ENCODE measurements at regions not wholly inside any gene's neighbourhood (a gene's known extent, or its start where the extent isn't known, plus 50 kb on each side); places are given as distances from the start of the nearest gene placed in this dataset.

DNA sequence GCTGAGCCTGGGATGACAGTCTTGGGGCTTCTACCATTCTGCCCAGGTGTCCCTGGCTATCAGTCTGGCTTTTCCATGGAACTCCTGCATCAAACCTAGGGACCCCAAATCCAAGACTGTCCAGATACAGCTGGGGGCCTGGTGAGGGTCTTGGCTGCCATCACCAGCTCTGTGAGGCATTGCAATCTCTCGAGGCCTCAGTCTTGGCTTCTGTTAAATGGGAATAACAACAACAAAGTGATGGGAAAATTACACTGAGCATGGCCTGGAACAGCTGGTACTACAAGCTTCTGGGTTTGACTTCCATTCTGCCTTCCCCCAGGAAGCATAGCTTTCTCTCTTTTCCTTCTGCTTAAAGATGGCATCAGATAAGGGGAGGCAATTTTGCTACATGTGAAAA lies 50.0 kb upstream of the LCTL start:
- H3K4me1 ChIP-seq: peaks cover 15% of the 10 kb centered on the region
- WGBS, 2 donors: 60 to 90% methylated on average over 1 of the region's 1 CpG
- no peak for TF ChIP-seq CTCF (IDR thresholded peaks at IDR 0.05)
- TF ChIP-seq POLR2A (IDR thresholded peaks at IDR 0.05): no peak
- DNase-seq: no peak
- H3K27ac ChIP-seq: no peak overlapping the region
- no peaks in the 10 kb centered on the region for H3K27me3 ChIP-seq
- intact Hi-C loops (cut with DNase I): loop anchor here (5.0 kb wide), 1 partner anchor 161 kb away; no protein-coding TSS in a partner anchor
- H3K4me3 ChIP-seq: no peak overlapping the region
- no peaks in the 10 kb centered on the region for H3K9me3 ChIP-seq
- no peak for ATAC-seq
- H3K36me3 ChIP-seq (replicated peaks in 1 of 2; ENCODE audit: insufficient read depth in 1 of 2, low read depth in 2 of 2): no peaks in the 10 kb centered on the region

GRCh38 chr15:66617137-66618090 lies 51.6 kb upstream of the LCTL start:
- intact Hi-C loops (cut with DNase I): loop anchor here (5.0 kb wide), 1 partner anchor 160 kb away; no protein-coding TSS in a partner anchor
- TF ChIP-seq POLR2A (IDR thresholded peaks at IDR 0.05): no peak
- TF ChIP-seq CTCF (IDR thresholded peaks at IDR 0.05): no peak
- Histone ChIP-seq H3K4me3 (no peak overlapping the region), H3K36me3 (replicated peaks in 1 of 2; ENCODE audit: insufficient read depth in 1 of 2, low read depth in 2 of 2) (no peaks in the 10 kb centered on the region), H3K9me3 (no peaks in the 10 kb centered on the region), H3K27ac (peak overlapping the region; percentile 20 to 51 (median 38)), H3K27me3 (no peaks in the 10 kb centered on the region), H3K4me1 (peaks cover 16% of the 10 kb centered on the region)
- 52 to 81% methylated on average over 7 to 15 of the region's 15 CpGs for WGBS, 2 donors
- ATAC-seq (peak; percentile 33), DNase-seq (peak; percentile 21 to 80 (median 67))

- intact Hi-C loops (cut with DNase I): loop anchor here (5.0 kb wide), 1 partner anchor 158 kb away; no protein-coding TSS in a partner anchor
- ATAC-seq: peak; percentile 91
- H3K4me1 ChIP-seq: peaks cover 16% of the 10 kb centered on the region
- no peak overlapping the region for H3K27ac ChIP-seq
- peak; percentile 70 to 91 (median 84) for TF ChIP-seq CTCF (IDR thresholded peaks at IDR 0.05)
- TF ChIP-seq POLR2A (IDR thresholded peaks at IDR 0.05): no peak
- no peaks in the 10 kb centered on the region for H3K36me3 ChIP-seq (replicated peaks in 1 of 2; ENCODE audit: insufficient read depth in 1 of 2, low read depth in 2 of 2)
- H3K27me3 ChIP-seq: no peaks in the 10 kb centered on the region
- 27 to 57% methylated on average over 6 to 17 of the region's 17 CpGs for WGBS, 2 donors
- no peak overlapping the region for H3K4me3 ChIP-seq
- H3K9me3 ChIP-seq: no peaks in the 10 kb centered on the region
- peak; percentile 82 to 87 (median 83) for DNase-seq
Observed at GRCh38 chr15:66619152-66619903, 53.5 kb upstream of the LCTL start.

GRCh38 chr15:66620341-66620740 lies 54.5 kb upstream of the LCTL start:
- no peak overlapping the region for H3K4me3 ChIP-seq
- TF ChIP-seq CTCF (IDR thresholded peaks at IDR 0.05): no peak
- no peak for TF ChIP-seq POLR2A (IDR thresholded peaks at IDR 0.05)
- H3K4me1 ChIP-seq: peaks cover 16% of the 10 kb centered on the region
- no peak for ATAC-seq
- intact Hi-C loops (cut with DNase I): no loop called here
- no peak overlapping the region for H3K27ac ChIP-seq
- 66 to 83% methylated on average over 3 of the region's 3 CpGs for WGBS, 2 donors
- no peak for DNase-seq
- H3K36me3 ChIP-seq (replicated peaks in 1 of 2; ENCODE audit: insufficient read depth in 1 of 2, low read depth in 2 of 2): no peaks in the 10 kb centered on the region
- no peaks in the 10 kb centered on the region for H3K27me3 ChIP-seq
- no peaks in the 10 kb centered on the region for H3K9me3 ChIP-seq

All from body of pancreas (tissue), 4 donors.